ENCODE measurements at regions not wholly inside any gene's neighbourhood (a gene's known extent, or its start where the extent isn't known, plus 50 kb on each side); places are given as distances from the start of the nearest gene placed in this dataset.

DNA sequence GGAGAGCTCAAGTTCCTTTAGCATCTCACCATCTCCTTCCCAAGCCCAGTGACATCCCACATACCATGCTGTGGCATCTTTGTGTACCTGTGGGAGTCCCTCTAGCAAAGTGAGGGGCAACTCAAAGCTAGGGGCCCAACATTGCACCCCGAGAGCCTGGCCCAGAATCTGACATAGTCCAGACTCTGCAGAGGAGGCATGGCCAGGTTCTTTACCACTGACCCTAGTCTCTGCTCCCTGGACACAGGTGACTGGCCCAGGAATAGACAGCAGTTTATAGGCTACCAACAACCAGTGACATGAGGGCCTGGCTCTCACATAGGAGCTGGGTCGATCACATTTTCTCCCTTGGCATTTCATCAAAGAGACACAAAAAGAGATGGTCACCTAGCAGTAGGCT is 444.0 kb upstream of the ZMIZ1 start:
- TF ChIP-seq, protein P1, sequence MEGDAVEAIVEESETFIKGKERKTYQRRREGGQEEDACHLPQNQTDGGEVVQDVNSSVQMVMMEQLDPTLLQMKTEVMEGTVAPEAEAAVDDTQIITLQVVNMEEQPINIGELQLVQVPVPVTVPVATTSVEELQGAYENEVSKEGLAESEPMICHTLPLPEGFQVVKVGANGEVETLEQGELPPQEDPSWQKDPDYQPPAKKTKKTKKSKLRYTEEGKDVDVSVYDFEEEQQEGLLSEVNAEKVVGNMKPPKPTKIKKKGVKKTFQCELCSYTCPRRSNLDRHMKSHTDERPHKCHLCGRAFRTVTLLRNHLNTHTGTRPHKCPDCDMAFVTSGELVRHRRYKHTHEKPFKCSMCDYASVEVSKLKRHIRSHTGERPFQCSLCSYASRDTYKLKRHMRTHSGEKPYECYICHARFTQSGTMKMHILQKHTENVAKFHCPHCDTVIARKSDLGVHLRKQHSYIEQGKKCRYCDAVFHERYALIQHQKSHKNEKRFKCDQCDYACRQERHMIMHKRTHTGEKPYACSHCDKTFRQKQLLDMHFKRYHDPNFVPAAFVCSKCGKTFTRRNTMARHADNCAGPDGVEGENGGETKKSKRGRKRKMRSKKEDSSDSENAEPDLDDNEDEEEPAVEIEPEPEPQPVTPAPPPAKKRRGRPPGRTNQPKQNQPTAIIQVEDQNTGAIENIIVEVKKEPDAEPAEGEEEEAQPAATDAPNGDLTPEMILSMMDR (IDR thresholded peaks at IDR 0.05; ENCODE audit: control extremely low read depth, extremely low read depth): no peak
- Histone ChIP-seq H3K9me3 (ENCODE audit: control insufficient read depth in 4 of 4, insufficient read depth in 3 of 4, low read length in 3 of 4) (no peaks in the 10 kb centered on the region), H3K9ac (ENCODE audit: insufficient read depth in 1 of 2, low read length in 2 of 2) (no peak overlapping the region), H3K27me3 (ENCODE audit: control insufficient read depth in 3 of 3, insufficient read depth in 3 of 3, low read length in 2 of 3) (no peaks in the 10 kb centered on the region), H3K4me3 (no peak overlapping the region), H3K4me1 (ENCODE audit: control insufficient read depth in 5 of 5, insufficient read depth in 5 of 5, low read length in 5 of 5) (peaks cover 0 to 20% (median 1%) of the 10 kb centered on the region in 5 donors), H3K36me3 (ENCODE audit: control insufficient read depth in 4 of 4, insufficient read depth in 4 of 4, low read length in 4 of 4) (no peaks in the 10 kb centered on the region), H3K27ac (ENCODE audit: low read depth in 1 of 2, low read length in 1 of 2) (no peak overlapping the region)
- 92 to 93% methylated on average over 2 of the region's 2 CpGs for WGBS, 2 donors
- ATAC-seq (ENCODE audit: insufficient read depth, low FRiP score): no peak
- no peak for DNase-seq

DNA sequence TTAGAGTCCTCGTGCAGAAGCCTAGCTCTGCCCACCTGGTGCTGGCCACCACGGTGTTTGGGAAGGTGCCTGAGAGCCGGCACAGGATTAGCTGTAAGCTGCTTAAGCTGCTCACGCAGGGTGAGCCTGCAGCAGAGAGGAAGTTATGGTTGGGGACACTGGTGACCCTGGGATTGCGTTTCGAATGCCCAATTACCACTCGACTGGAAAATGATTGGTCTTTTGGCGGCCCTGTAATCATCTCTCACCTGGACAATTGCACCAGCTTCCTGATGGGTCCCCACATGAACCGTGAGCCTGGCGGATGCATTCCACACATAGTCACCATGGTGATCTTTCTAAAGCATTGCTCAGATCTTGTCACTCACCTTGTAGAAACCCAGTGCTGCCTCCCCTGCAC is 442.3 kb upstream of the ZMIZ1 start:
- H3K9ac ChIP-seq (ENCODE audit: insufficient read depth in 1 of 2, low read length in 2 of 2): no peak overlapping the region
- peaks cover 0 to 21% (median 1%) of the 10 kb centered on the region in 5 donors for H3K4me1 ChIP-seq (ENCODE audit: control insufficient read depth in 5 of 5, insufficient read depth in 5 of 5, low read length in 5 of 5)
- no peak overlapping the region for H3K27ac ChIP-seq (ENCODE audit: low read depth in 1 of 2, low read length in 1 of 2)
- no peaks in the 10 kb centered on the region for H3K27me3 ChIP-seq (ENCODE audit: control insufficient read depth in 3 of 3, insufficient read depth in 3 of 3, low read length in 2 of 3)
- no peaks in the 10 kb centered on the region for H3K36me3 ChIP-seq (ENCODE audit: control insufficient read depth in 4 of 4, insufficient read depth in 4 of 4, low read length in 4 of 4)
- 82% methylated on average over 10 of the region's 10 CpGs for WGBS, 2 donors
- DNase-seq (no peak), ATAC-seq (ENCODE audit: insufficient read depth, low FRiP score) (no peak)
- no peak overlapping the region for H3K4me3 ChIP-seq
- TF ChIP-seq, protein P1 (IDR thresholded peaks at IDR 0.05; ENCODE audit: control extremely low read depth, extremely low read depth): no peak
- H3K9me3 ChIP-seq (ENCODE audit: control insufficient read depth in 4 of 4, insufficient read depth in 3 of 4, low read length in 3 of 4): peaks cover 0 to 3% (median 0%) of the 10 kb centered on the region in 4 donors

DNA sequence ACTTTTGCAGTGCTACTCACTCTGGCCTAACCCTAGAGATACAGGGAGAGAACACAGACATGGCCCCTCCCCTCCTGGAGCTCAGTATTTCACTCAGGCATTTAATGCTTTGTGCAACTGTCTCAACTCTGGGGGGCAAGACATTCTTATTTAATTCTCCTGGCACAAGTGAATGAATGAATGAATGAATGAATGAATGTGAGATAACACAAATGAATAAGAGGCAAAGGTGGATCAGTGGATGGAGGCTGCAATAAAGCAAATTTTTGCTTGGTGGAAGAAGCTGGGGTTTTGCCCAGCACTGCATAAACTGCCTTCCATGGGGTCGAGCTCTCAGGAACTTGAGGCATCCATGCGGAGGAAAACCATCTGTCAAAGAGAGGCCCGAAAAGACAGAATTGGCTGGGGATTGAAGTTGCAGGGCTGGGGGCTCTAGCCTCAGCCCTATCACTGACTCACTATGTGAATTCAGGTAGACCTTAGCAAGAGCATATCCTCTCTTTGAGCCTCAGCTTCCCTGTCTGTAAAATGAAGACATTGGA is 441.4 kb upstream of the ZMIZ1 start:
- 88 to 94% methylated on average over 3 of the region's 3 CpGs for WGBS, 2 donors
- H3K9me3 ChIP-seq (ENCODE audit: control insufficient read depth in 4 of 4, insufficient read depth in 3 of 4, low read length in 3 of 4): peaks cover 0 to 3% (median 0%) of the 10 kb centered on the region in 4 donors
- no peak overlapping the region for H3K9ac ChIP-seq (ENCODE audit: insufficient read depth in 1 of 2, low read length in 2 of 2)
- no peak overlapping the region for H3K27ac ChIP-seq (ENCODE audit: low read depth in 1 of 2, low read length in 1 of 2)
- H3K4me3 ChIP-seq: no peak overlapping the region
- H3K4me1 ChIP-seq (ENCODE audit: control insufficient read depth in 5 of 5, insufficient read depth in 5 of 5, low read length in 5 of 5): peaks cover 0 to 15% (median 1%) of the 10 kb centered on the region in 5 donors
- no peaks in the 10 kb centered on the region for H3K27me3 ChIP-seq (ENCODE audit: control insufficient read depth in 3 of 3, insufficient read depth in 3 of 3, low read length in 2 of 3)
- DNase-seq (peak in 2 of 3 donors; percentile 24 to 45), ATAC-seq (ENCODE audit: insufficient read depth, low FRiP score) (no peak)
- H3K36me3 ChIP-seq (ENCODE audit: control insufficient read depth in 4 of 4, insufficient read depth in 4 of 4, low read length in 4 of 4): no peaks in the 10 kb centered on the region
- TF ChIP-seq, protein P1 (IDR thresholded peaks at IDR 0.05; ENCODE audit: control extremely low read depth, extremely low read depth): no peak

DNA sequence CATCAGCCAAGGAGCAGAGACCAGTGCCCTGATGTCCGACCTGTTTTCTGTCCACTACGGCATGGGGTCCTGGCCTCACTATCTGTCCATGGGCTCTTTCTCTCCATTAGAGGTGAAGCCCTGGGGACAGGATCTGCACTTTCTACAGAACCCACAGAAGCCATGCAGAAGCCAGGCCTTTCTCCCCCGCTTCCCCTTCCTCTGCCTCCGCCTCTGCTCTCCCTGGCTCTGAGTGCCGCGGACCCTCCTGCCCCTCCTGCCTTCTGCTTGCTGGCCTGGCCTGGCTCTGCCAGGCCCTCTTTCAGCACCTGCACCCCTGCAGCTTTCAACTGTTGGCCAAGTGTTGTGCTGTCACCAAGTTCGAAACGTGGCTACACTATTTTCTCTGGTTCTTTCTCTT is 439.8 kb upstream of the ZMIZ1 start:
- DNase-seq (no peak), ATAC-seq (ENCODE audit: insufficient read depth, low FRiP score) (no peak)
- Histone ChIP-seq H3K27ac (ENCODE audit: low read depth in 1 of 2, low read length in 1 of 2) (no peak overlapping the region), H3K9ac (ENCODE audit: insufficient read depth in 1 of 2, low read length in 2 of 2) (no peak overlapping the region), H3K4me1 (ENCODE audit: control insufficient read depth in 5 of 5, insufficient read depth in 5 of 5, low read length in 5 of 5) (peaks cover 0 to 11% (median 0%) of the 10 kb centered on the region in 5 donors), H3K4me3 (no peak overlapping the region), H3K36me3 (ENCODE audit: control insufficient read depth in 4 of 4, insufficient read depth in 4 of 4, low read length in 4 of 4) (no peaks in the 10 kb centered on the region), H3K9me3 (ENCODE audit: control insufficient read depth in 4 of 4, insufficient read depth in 3 of 4, low read length in 3 of 4) (peaks cover 0 to 3% (median 0%) of the 10 kb centered on the region in 4 donors), H3K27me3 (ENCODE audit: control insufficient read depth in 3 of 3, insufficient read depth in 3 of 3, low read length in 2 of 3) (no peaks in the 10 kb centered on the region)
- TF ChIP-seq, protein P1 (IDR thresholded peaks at IDR 0.05; ENCODE audit: control extremely low read depth, extremely low read depth): no peak
- 65 to 80% methylated on average over 8 of the region's 8 CpGs for WGBS, 2 donors

Data from lung (tissue), 11 donors.